CD14-positive monocyte (primary cell): ENCODE measurements at regions not wholly inside any gene's neighbourhood (a gene's known extent, or its start where the extent isn't known, plus 50 kb on each side); places are given as distances from the start of the nearest gene placed in this dataset.

ENCODE experiments used
- DNase-seq, 3 donors: peaks; one replicate each; pipeline ENCODE4 v3.0.0-alpha.2; 2011 to 2022
- H2AFZ ChIP-seq: 2 replicates; pipeline ENCODE4 v1.6.0; 2012; ENCODE audit warnings: mild to moderate bottlenecking, low read depth, low read length, inconsistent platforms; ENCODE audit not compliant: insufficient read depth, poor library complexity, severe bottlenecking
- H3K27ac ChIP-seq, 2 donors: 1 replicate in 1 of 2; 2 replicates in 1 of 2; pipeline ENCODE4 v1.5.1; 2012 to 2013; ENCODE audit warnings: low read length in 2 of 2, control low read depth in 1 of 2, inconsistent platforms in 1 of 2, low read depth in 1 of 2, mild to moderate bottlenecking in 1 of 2
- H3K27me3 ChIP-seq, 2 donors: one replicate each; pipeline versions ENCODE4 v1.6.0 to v1.6.1; 2011 to 2013; ENCODE audit warnings: low read length in 2 of 2; ENCODE audit not compliant: control insufficient read depth in 2 of 2, insufficient read depth in 2 of 2
- H3K36me3 ChIP-seq, 2 donors: replicated peaks in 1 of 2; 1 replicate in 1 of 2; 2 replicates in 1 of 2; pipeline versions ENCODE4 v1.5.1 to v1.6.1; 2012 to 2013; ENCODE audit warnings: low read length in 2 of 2, control low read depth in 1 of 2, inconsistent platforms in 1 of 2, mild to moderate bottlenecking in 1 of 2; ENCODE audit not compliant: insufficient read depth in 2 of 2, control insufficient read depth in 1 of 2
- H3K4me1 ChIP-seq, 2 donors: 1 replicate in 1 of 2; 2 replicates in 1 of 2; pipeline versions ENCODE4 v1.5.1 to v1.6.1; 2012 to 2013; ENCODE audit warnings: low read length in 2 of 2, control low read depth in 1 of 2, inconsistent platforms in 1 of 2, mild to moderate bottlenecking in 1 of 2, moderate library complexity in 1 of 2; ENCODE audit not compliant: insufficient read depth in 2 of 2, control insufficient read depth in 1 of 2
- H3K4me2 ChIP-seq: replicated peaks from 2 replicates; pipeline ENCODE3; 2012; ENCODE audit warnings: low read length, moderate library complexity, mild to moderate bottlenecking; ENCODE audit not compliant: poor library complexity, severe bottlenecking; ENCODE audit errors: extremely low read depth
- H3K4me3 ChIP-seq, 3 experiments: fragments of 200-600 bp in 1 of 3; sonication (generic) in 1 of 3; replicated peaks in 1 of 3; 1 replicate in 2 of 3; 2 replicates in 1 of 3; pipeline ENCODE4 v1.5.1; 2011 to 2013; ENCODE audit warnings: low read length in 3 of 3, mild to moderate bottlenecking in 3 of 3, control low read depth in 2 of 3, low read depth in 2 of 3, inconsistent platforms in 1 of 3, moderate library complexity in 1 of 3
- H3K79me2 ChIP-seq: 2 replicates; pipeline ENCODE4 v1.6.0; 2012; ENCODE audit warnings: mild to moderate bottlenecking, control low read depth, inconsistent platforms, low read length, moderate library complexity; ENCODE audit not compliant: insufficient read depth
- H3K9ac ChIP-seq: 2 replicates; pipeline ENCODE4 v1.6.0; 2017; ENCODE audit warnings: low read length, mild to moderate bottlenecking; ENCODE audit not compliant: insufficient read depth, poor library complexity, severe bottlenecking
- H3K9me3 ChIP-seq, 2 donors: replicated peaks in 1 of 2; 1 replicate in 1 of 2; 2 replicates in 1 of 2; pipeline versions ENCODE4 v1.5.1 to v1.6.1; 2012 to 2013; ENCODE audit warnings: low read length in 2 of 2, control low read depth in 1 of 2; ENCODE audit not compliant: control insufficient read depth in 1 of 2, insufficient read depth in 1 of 2
- H4K20me1 ChIP-seq: 2 replicates; pipeline ENCODE4 v1.6.0; 2012; ENCODE audit warnings: mild to moderate bottlenecking, low read length, control low read depth, moderate library complexity; ENCODE audit not compliant: insufficient read depth
- H3K27ac Mint-ChIP-seq, 7 donors: one replicate each; pipeline ENCODE4 v1.8.0; 2020; ENCODE audit warnings: mild to moderate bottlenecking in 7 of 7, mixed read lengths in 7 of 7, moderate library complexity in 6 of 7, inconsistent platforms in 2 of 7
- H3K27me3 Mint-ChIP-seq, 3 donors: one replicate each; pipeline ENCODE4 v1.8.0; 2021 to 2022; ENCODE audit warnings: low read depth in 3 of 3, mild to moderate bottlenecking in 3 of 3, mixed read lengths in 3 of 3, moderate library complexity in 3 of 3, inconsistent platforms in 1 of 3
- H3K36me3 Mint-ChIP-seq, 2 donors: one replicate each; pipeline ENCODE4 v1.8.0; 2020; ENCODE audit warnings: mixed read lengths in 2 of 2, inconsistent platforms in 1 of 2, mild to moderate bottlenecking in 1 of 2
- H3K4me1 Mint-ChIP-seq: one replicate; pipeline ENCODE4 v1.8.0; 2020; ENCODE audit warnings: mild to moderate bottlenecking, mixed read lengths
- H3K4me3 Mint-ChIP-seq, 2 donors: one replicate each; pipeline ENCODE4 v1.8.0; 2020; ENCODE audit warnings: mild to moderate bottlenecking in 2 of 2, mixed read lengths in 2 of 2, moderate library complexity in 1 of 2
- H3K9me3 Mint-ChIP-seq, 7 donors: one replicate each; pipeline ENCODE4 v1.8.0; 2020 to 2022; ENCODE audit warnings: mixed read lengths in 7 of 7, mild to moderate bottlenecking in 6 of 7, moderate library complexity in 6 of 7, inconsistent platforms in 2 of 7
- WGBS: methylation state at CpG from one replicate; pipeline ENCODE4 v1.1.5; 2013; ENCODE audit warnings: missing lambda C conversion rate; ENCODE audit not compliant: insufficient coverage; 5-methylcytosine and 5-hydroxymethylcytosine counted together
- intact Hi-C, 2 donors: fragments of 100-400 bp; cut with micrococcal nuclease; formaldehyde crosslinking; loops; one replicate each; pipeline versions ENCODE4 v1.15.0 to v1.15.1; 2023
- TF ChIP-seq, protein P1 (sequence below): fragments of 200-600 bp; IDR thresholded peaks from one replicate; pipeline ENCODE4 v1.8.0; 2022; ENCODE audit warnings: antibody characterized with exemption, mild to moderate bottlenecking

DNA sequence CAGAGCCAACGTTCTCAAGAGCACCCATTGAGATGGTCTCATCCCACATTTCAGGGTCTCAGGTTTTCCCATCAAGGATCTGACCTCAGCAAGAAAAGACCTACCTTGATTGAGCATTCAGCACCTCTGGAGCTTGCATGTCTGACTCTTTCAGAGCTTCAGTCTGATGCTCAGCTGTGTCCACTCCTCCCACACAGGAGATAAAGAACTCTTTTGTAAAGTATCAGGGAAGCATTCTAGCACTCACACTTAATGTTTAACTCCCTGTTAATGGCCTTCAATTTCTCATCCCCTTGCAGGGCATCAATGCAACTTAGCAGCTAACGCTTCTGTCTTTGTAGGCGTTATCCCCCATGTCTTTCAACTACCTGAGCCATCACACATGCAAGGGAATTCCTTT lies 124.1 kb downstream of the GALC start:
- no peaks in the 10 kb centered on the region for H3K36me3 ChIP-seq
- no peak overlapping the region for H3K4me3 Mint-ChIP-seq
- H3K27ac Mint-ChIP-seq: no peak overlapping the region
- no peaks in the 10 kb centered on the region for H3K79me2 ChIP-seq
- H3K36me3 Mint-ChIP-seq: no peaks in the 10 kb centered on the region
- H3K4me1 Mint-ChIP-seq: no peaks in the 10 kb centered on the region
- no peak overlapping the region for H3K4me2 ChIP-seq
- no peak overlapping the region for H3K27ac ChIP-seq
- H3K4me1 ChIP-seq: no peaks in the 10 kb centered on the region
- 88% methylated on average over 3 of the region's 3 CpGs for WGBS
- intact Hi-C loops: no loop called here
- peaks cover 0 to 14% (median 4%) of the 10 kb centered on the region in 7 donors for H3K9me3 Mint-ChIP-seq
- no peaks in the 10 kb centered on the region for H3K27me3 ChIP-seq
- H2AFZ ChIP-seq: no peak overlapping the region
- peaks cover 3 to 6% (median 4%) of the 10 kb centered on the region in 3 donors for H3K27me3 Mint-ChIP-seq
- TF ChIP-seq, protein P1, sequence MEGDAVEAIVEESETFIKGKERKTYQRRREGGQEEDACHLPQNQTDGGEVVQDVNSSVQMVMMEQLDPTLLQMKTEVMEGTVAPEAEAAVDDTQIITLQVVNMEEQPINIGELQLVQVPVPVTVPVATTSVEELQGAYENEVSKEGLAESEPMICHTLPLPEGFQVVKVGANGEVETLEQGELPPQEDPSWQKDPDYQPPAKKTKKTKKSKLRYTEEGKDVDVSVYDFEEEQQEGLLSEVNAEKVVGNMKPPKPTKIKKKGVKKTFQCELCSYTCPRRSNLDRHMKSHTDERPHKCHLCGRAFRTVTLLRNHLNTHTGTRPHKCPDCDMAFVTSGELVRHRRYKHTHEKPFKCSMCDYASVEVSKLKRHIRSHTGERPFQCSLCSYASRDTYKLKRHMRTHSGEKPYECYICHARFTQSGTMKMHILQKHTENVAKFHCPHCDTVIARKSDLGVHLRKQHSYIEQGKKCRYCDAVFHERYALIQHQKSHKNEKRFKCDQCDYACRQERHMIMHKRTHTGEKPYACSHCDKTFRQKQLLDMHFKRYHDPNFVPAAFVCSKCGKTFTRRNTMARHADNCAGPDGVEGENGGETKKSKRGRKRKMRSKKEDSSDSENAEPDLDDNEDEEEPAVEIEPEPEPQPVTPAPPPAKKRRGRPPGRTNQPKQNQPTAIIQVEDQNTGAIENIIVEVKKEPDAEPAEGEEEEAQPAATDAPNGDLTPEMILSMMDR: no peak
- H3K9ac ChIP-seq: no peak overlapping the region
- no peak for DNase-seq
- no peaks in the 10 kb centered on the region for H3K9me3 ChIP-seq
- H3K4me3 ChIP-seq: no peak overlapping the region
- H4K20me1 ChIP-seq: no peaks in the 10 kb centered on the region

DNA sequence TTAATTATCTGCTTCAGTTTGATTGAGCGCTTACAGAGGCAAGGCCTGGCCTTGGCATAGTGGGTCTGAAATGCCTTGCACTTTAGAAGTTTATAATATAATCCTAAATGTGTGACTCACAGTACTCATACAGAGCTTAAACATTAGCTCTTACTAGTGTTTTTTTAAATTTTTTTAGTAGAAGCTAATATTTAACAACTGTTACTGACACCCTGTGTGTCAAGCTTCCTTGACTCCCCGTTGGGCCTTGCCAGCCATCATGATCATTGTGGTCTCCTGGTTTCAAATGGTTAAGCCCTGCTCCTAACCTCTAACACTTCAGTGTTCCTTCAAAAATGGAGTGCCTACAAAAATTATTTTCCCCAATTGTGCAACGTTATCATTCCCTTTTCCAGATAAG lies 126.9 kb downstream of the GALC start:
- Histone ChIP-seq H3K4me1 (no peaks in the 10 kb centered on the region), H3K9me3 (no peaks in the 10 kb centered on the region), H3K4me2 (no peak overlapping the region), H3K27ac (no peak overlapping the region), H3K79me2 (no peaks in the 10 kb centered on the region), H2AFZ (no peak overlapping the region), H3K27me3 (no peaks in the 10 kb centered on the region), H3K9ac (no peak overlapping the region), H3K36me3 (no peaks in the 10 kb centered on the region), H4K20me1 (no peaks in the 10 kb centered on the region), H3K4me3 (no peak overlapping the region)
- Mint-ChIP-seq H3K27ac (no peak overlapping the region), H3K27me3 (peaks cover 0 to 4% (median 4%) of the 10 kb centered on the region in 3 donors), H3K9me3 (peaks cover 0 to 10% (median 4%) of the 10 kb centered on the region in 7 donors), H3K4me3 (no peak overlapping the region), H3K36me3 (no peaks in the 10 kb centered on the region), H3K4me1 (no peaks in the 10 kb centered on the region)
- TF ChIP-seq, protein P1: no peak
- intact Hi-C loops: no loop called here
- DNase-seq: no peak
- 80% methylated on average over 2 of the region's 3 CpGs for WGBS
